C4-2B (cell line): ENCODE measurements at regions not wholly inside any gene's neighbourhood (a gene's known extent, or its start where the extent isn't known, plus 50 kb on each side); places are given as distances from the start of the nearest gene placed in this dataset.

Experiments
- H3K27ac ChIP-seq: fragments of 450-650 bp; 2 replicates; pipeline ENCODE4 v1.5.1; 2017
- CTCF ChIP-seq: fragments of 450-650 bp; conservative IDR thresholded peaks from 2 replicates; pipeline ENCODE4 v1.5.1; 2017; ENCODE audit warnings: mild to moderate bottlenecking
- ZFX ChIP-seq: fragments of 450-650 bp; IDR thresholded peaks from 2 replicates; pipeline ENCODE4 v1.6.1; 2017

GRCh38 chr14:85263916-85264675, 265.8 kb upstream of the FLRT2 start:
- H3K27ac ChIP-seq, result no peak overlapping the region
- no peak for TF ChIP-seq ZFX
- no peak for TF ChIP-seq CTCF

- H3K27ac ChIP-seq, result no peak overlapping the region
- no peak for TF ChIP-seq CTCF
- TF ChIP-seq ZFX, result no peak
Observed at GRCh38 chr14:85273099-85273677, 256.8 kb upstream of the FLRT2 start.

- no peak overlapping the region for H3K27ac ChIP-seq
- TF ChIP-seq CTCF (no peak), ZFX (no peak)
Observed at GRCh38 chr14:85273952-85274351, 256.0 kb upstream of the FLRT2 start.

GRCh38 chr14:85276161-85276978, 253.6 kb upstream of the FLRT2 start:
- H3K27ac ChIP-seq, result no peak overlapping the region
- TF ChIP-seq CTCF (no peak), ZFX (no peak)

- TF ChIP-seq ZFX (no peak), CTCF (no peak)
- H3K27ac ChIP-seq, result no peak overlapping the region
Observed at GRCh38 chr14:85276979-85277228, 253.0 kb upstream of the FLRT2 start.

- H3K27ac ChIP-seq, result no peak overlapping the region
- TF ChIP-seq ZFX (no peak), CTCF (no peak)
Observed at GRCh38 chr14:85279407-85279806, 250.5 kb upstream of the FLRT2 start.

GRCh38 chr14:85280074-85280473, 249.9 kb upstream of the FLRT2 start:
- TF ChIP-seq CTCF (no peak), ZFX (no peak)
- H3K27ac ChIP-seq, result no peak overlapping the region
